ENCODE measurements at regions not wholly inside any gene's neighbourhood (a gene's known extent, or its start where the extent isn't known, plus 50 kb on each side); places are given as distances from the start of the nearest gene placed in this dataset.

GRCh38 chr17:69912805-69913204 lies 162.2 kb upstream of the KCNJ16 start:
- TF ChIP-seq CTCF (IDR thresholded peaks at IDR 0.05), result no peak
- no peak for TF ChIP-seq POLR2AphosphoS5 (IDR thresholded peaks at IDR 0.05)

Data from breast epithelium (tissue), 3 donors.